ENCODE measurements at regions not wholly inside any gene's neighbourhood (a gene's known extent, or its start where the extent isn't known, plus 50 kb on each side); places are given as distances from the start of the nearest gene placed in this dataset.
"Not testable (repeated sequence)": the region's sequence is repeated elsewhere in the genome, so short reads cannot be mapped to it uniquely, and the experiment has no call there.

- no peak overlapping the region for H3K27ac ChIP-seq
- H3K36me3 ChIP-seq = no peaks in the 10 kb centered on the region
- no peak for TF ChIP-seq CTCF (IDR thresholded peaks at IDR 0.05)
- DNase-seq (ENCODE audit: low spot score) = no peak
- no peak overlapping the region for H3K4me3 ChIP-seq
- no peaks in the 10 kb centered on the region for H3K9me3 ChIP-seq
- H3K27me3 ChIP-seq = no peaks in the 10 kb centered on the region
- H3K4me1 ChIP-seq = peaks cover 0 to 13% of the 10 kb centered on the region in 2 donors
Observed at GRCh38 chr5:56757077-56757476, 58.3 kb upstream of the MAP3K1 start.

- no peaks in the 10 kb centered on the region for H3K36me3 ChIP-seq
- DNase-seq (ENCODE audit: low spot score) = no peak
- H3K4me3 ChIP-seq = no peak overlapping the region
- no peak overlapping the region for H3K27ac ChIP-seq
- no peaks in the 10 kb centered on the region for H3K9me3 ChIP-seq
- no peaks in the 10 kb centered on the region for H3K4me1 ChIP-seq
- no peak for TF ChIP-seq CTCF (IDR thresholded peaks at IDR 0.05)
- H3K27me3 ChIP-seq = no peaks in the 10 kb centered on the region
Observed at GRCh38 chr5:56755036-56755555, 60.3 kb upstream of the MAP3K1 start.

DNA sequence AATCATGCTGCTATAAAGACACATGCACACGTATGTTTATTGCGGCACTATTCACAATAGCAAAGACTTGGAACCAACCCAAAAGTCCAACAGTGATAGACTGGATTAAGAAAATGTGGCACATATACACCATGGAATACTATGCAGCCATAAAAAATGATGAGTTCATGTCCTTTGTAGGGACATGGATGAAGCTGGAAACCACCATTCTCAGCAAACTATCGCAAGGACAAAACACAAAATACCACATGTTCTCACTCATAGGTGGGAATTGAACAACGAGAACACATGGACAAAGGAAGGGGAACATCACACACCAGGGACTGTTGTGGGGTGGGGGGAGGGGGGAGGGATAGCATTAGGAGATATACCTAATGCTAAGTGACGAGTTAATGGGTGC lies 61.8 kb upstream of the MAP3K1 start:
- not testable (repeated sequence) for H3K27me3 ChIP-seq; H3K4me1 ChIP-seq; H3K27ac ChIP-seq; DNase-seq (ENCODE audit: low spot score); H3K9me3 ChIP-seq; H3K4me3 ChIP-seq; H3K36me3 ChIP-seq

- no peaks in the 10 kb centered on the region for H3K36me3 ChIP-seq
Observed at GRCh38 chr5:56751572-56752313, 63.6 kb upstream of the MAP3K1 start.

GRCh38 chr5:56749842-56750241 lies 65.5 kb upstream of the MAP3K1 start:
- TF ChIP-seq CTCF (IDR thresholded peaks at IDR 0.05) = no peak
- no peaks in the 10 kb centered on the region for H3K4me1 ChIP-seq
- DNase-seq (ENCODE audit: low spot score) = no peak
- no peak overlapping the region for H3K27ac ChIP-seq
- H3K9me3 ChIP-seq = no peaks in the 10 kb centered on the region
- H3K27me3 ChIP-seq = no peaks in the 10 kb centered on the region
- no peaks in the 10 kb centered on the region for H3K36me3 ChIP-seq
- H3K4me3 ChIP-seq = no peak overlapping the region

More at GRCh38 chr5:56751572-56752313, 63.6 kb upstream of the MAP3K1 start:
- Histone ChIP-seq H3K27me3 (no peaks in the 10 kb centered on the region), H3K27ac (no peak overlapping the region), H3K4me3 (no peak overlapping the region), H3K4me1 (no peaks in the 10 kb centered on the region), H3K9me3 (no peaks in the 10 kb centered on the region)
- no peak for DNase-seq (ENCODE audit: low spot score)
- no peak for TF ChIP-seq CTCF (IDR thresholded peaks at IDR 0.05)

DNA sequence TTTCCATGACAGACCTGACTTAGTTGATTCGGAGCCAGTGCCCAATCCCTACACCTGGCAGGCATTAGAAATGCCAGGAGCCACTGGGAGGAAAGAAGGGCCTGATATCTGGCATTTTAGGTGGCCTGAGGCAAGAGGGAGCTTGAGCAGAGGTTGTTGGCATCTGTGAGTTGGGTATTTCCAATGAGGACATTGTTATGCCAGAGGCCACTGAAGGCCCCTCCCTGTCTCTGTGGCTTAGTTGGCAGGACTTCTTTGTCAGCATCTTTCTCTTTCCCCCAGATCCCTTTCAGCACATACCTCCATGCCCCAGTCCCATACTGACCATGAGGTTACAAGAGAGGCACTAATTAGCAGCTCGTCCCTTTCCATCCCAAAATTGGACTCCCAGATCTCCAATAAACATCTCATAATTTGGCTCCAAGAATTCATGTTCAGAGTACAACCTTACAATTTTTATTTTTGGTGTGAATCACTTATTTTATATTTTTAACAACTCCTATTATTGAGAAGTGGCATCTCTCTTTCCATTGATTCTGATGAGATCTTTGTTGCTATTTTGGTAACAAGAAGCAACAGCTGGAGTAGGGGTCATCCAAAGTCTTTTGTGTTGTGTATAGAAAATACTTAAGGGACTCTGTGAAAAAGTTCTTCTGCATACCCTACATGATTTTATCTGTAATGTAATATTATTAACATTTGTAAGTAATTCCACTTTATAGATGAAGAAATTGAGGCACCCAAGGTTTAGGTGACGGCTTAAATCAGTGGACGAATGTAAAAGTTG lies 68.6 kb upstream of the MAP3K1 start:
- no peak for TF ChIP-seq CTCF (IDR thresholded peaks at IDR 0.05)
- no peaks in the 10 kb centered on the region for H3K27me3 ChIP-seq
- H3K9me3 ChIP-seq = no peaks in the 10 kb centered on the region
- H3K27ac ChIP-seq = no peak overlapping the region
- DNase-seq (ENCODE audit: low spot score) = no peak
- no peaks in the 10 kb centered on the region for H3K4me1 ChIP-seq
- H3K4me3 ChIP-seq = no peak overlapping the region
- H3K36me3 ChIP-seq = no peaks in the 10 kb centered on the region

Data from right atrium auricular region (tissue), 2 donors.